Neural progenitor cell (in vitro differentiated cells): ENCODE measurements at regions not wholly inside any gene's neighbourhood (a gene's known extent, or its start where the extent isn't known, plus 50 kb on each side); places are given as distances from the start of the nearest gene placed in this dataset.

Experiments
- EZH2 ChIP-seq: fragments of 200-600 bp; sonication (generic); IDR thresholded peaks from 2 replicates; pipeline ENCODE4 v1.6.1; 2017; ENCODE audit warnings: antibody characterized with exemption, mild to moderate bottlenecking, moderate library complexity
- TF ChIP-seq, protein P1 (sequence below): fragments of 200-600 bp; sonication (generic); IDR thresholded peaks from 2 replicates; pipeline ENCODE4 v1.5.1; 2017; ENCODE audit warnings: antibody characterized with exemption, mild to moderate bottlenecking

DNA sequence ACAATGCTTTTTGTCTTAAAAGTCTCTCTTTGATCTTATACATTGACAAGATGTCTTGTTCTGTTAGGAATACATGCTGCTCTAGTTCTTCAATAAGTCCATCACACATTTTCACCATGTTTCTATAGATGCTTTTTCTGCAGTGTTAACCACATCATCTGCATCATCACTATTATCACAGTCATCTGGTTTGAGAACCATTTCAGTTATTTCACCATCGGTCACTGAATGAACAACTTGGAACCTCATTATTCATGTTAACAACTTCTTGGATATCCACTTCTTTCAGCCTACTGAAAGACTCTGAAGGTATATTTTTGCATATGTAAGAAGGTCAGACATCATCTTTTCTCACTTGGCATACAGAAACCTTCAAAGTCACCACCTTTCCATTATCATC lies 975.2 kb downstream of the STIM2 start:
- TF ChIP-seq, protein P1, sequence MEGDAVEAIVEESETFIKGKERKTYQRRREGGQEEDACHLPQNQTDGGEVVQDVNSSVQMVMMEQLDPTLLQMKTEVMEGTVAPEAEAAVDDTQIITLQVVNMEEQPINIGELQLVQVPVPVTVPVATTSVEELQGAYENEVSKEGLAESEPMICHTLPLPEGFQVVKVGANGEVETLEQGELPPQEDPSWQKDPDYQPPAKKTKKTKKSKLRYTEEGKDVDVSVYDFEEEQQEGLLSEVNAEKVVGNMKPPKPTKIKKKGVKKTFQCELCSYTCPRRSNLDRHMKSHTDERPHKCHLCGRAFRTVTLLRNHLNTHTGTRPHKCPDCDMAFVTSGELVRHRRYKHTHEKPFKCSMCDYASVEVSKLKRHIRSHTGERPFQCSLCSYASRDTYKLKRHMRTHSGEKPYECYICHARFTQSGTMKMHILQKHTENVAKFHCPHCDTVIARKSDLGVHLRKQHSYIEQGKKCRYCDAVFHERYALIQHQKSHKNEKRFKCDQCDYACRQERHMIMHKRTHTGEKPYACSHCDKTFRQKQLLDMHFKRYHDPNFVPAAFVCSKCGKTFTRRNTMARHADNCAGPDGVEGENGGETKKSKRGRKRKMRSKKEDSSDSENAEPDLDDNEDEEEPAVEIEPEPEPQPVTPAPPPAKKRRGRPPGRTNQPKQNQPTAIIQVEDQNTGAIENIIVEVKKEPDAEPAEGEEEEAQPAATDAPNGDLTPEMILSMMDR, result no peak
- TF ChIP-seq EZH2, result no peak
